WTC11 (cell line): ENCODE measurements at regions not wholly inside any gene's neighbourhood (a gene's known extent, or its start where the extent isn't known, plus 50 kb on each side); places are given as distances from the start of the nearest gene placed in this dataset.

Experiments
- ATF1 ChIP-seq: sonication (generic); formaldehyde crosslinking; IDR thresholded peaks from 2 replicates; pipeline ENCODE4 v1.8.1; 2023; ENCODE audit warnings: mild to moderate bottlenecking, moderate library complexity, missing genetic modification reagents
- CREB1 ChIP-seq: sonication (generic); formaldehyde crosslinking; IDR thresholded peaks from 2 replicates; pipeline ENCODE4 v1.8.0; 2023; ENCODE audit warnings: mild to moderate bottlenecking, missing genetic modification reagents
- CREM ChIP-seq: sonication (generic); formaldehyde crosslinking; IDR thresholded peaks from 2 replicates; pipeline ENCODE4 v1.8.1; 2022; ENCODE audit warnings: mild to moderate bottlenecking, missing genetic modification reagents, moderate library complexity
- FOXJ3 ChIP-seq: sonication (generic); formaldehyde crosslinking; IDR thresholded peaks from 2 replicates; pipeline ENCODE4 v1.9.0; 2021; ENCODE audit warnings: missing genetic modification reagents, mild to moderate bottlenecking, borderline replicate concordance
- JUN ChIP-seq: sonication (generic); formaldehyde crosslinking; IDR thresholded peaks from 2 replicates; pipeline ENCODE4 v1.8.0; 2023; ENCODE audit warnings: mild to moderate bottlenecking, missing genetic modification reagents
- NFATC4 ChIP-seq: fragments of 250-450 bp; sonication (Bioruptor Pico); IDR thresholded peaks from 2 replicates; pipeline ENCODE4 v1.9.0; 2021; ENCODE audit warnings: mild to moderate bottlenecking
- NR2C2 ChIP-seq: sonication (generic); formaldehyde crosslinking; IDR thresholded peaks from 2 replicates; pipeline ENCODE4 v1.8.0; 2022; ENCODE audit warnings: mild to moderate bottlenecking, missing genetic modification reagents
- NR3C1 ChIP-seq: sonication (generic); formaldehyde crosslinking; conservative IDR thresholded peaks from 2 replicates; pipeline ENCODE4 v1.8.1; 2023; ENCODE audit warnings: low read depth, mild to moderate bottlenecking, missing genetic modification reagents
- SP1 ChIP-seq: sonication (generic); formaldehyde crosslinking; conservative IDR thresholded peaks from 2 replicates; pipeline ENCODE4 v1.8.1; 2022; ENCODE audit warnings: missing genetic modification reagents
- ZNF121 ChIP-seq: sonication (generic); formaldehyde crosslinking; IDR thresholded peaks from 2 replicates; pipeline ENCODE4 v1.8.0; 2023; ENCODE audit warnings: missing genetic modification reagents
- ZNF263 ChIP-seq: sonication (generic); formaldehyde crosslinking; IDR thresholded peaks from 2 replicates; pipeline ENCODE4 v1.8.1; 2022; ENCODE audit warnings: low read depth, mild to moderate bottlenecking, moderate library complexity, missing genetic modification reagents
- TF ChIP-seq, protein P1 (sequence below): fragments of 200-600 bp; IDR thresholded peaks from 2 replicates; pipeline ENCODE4 v1.8.0; 2022; ENCODE audit warnings: antibody characterized with exemption
- TF ChIP-seq, protein P2 (sequence below): sonication (generic); formaldehyde crosslinking; IDR thresholded peaks from 2 replicates; pipeline ENCODE4 v1.8.1; 2023; ENCODE audit warnings: mild to moderate bottlenecking, missing genetic modification reagents, borderline replicate concordance

DNA sequence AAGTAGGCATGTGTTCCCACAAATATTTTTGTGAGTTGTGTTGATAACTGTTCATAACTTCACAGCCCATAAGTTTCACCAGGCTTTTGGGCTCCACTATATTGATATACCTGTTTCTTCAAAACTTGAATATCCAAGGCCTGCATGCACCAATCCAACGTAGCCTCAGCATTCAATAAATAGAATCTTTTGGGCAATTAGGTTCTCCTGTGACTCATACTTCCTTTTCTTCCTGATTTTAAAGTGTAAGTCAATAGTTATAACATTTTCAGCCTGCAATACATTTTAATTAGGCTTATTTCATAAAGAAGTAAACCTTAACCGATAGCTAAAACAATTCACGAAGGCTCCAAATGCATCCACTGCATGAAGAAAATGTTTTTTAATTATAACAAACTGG is 97.8 kb upstream of the SPRED1 start:
- no peak for TF ChIP-seq ATF1 (CRISPR knock-in tag)
- TF ChIP-seq, protein P1, sequence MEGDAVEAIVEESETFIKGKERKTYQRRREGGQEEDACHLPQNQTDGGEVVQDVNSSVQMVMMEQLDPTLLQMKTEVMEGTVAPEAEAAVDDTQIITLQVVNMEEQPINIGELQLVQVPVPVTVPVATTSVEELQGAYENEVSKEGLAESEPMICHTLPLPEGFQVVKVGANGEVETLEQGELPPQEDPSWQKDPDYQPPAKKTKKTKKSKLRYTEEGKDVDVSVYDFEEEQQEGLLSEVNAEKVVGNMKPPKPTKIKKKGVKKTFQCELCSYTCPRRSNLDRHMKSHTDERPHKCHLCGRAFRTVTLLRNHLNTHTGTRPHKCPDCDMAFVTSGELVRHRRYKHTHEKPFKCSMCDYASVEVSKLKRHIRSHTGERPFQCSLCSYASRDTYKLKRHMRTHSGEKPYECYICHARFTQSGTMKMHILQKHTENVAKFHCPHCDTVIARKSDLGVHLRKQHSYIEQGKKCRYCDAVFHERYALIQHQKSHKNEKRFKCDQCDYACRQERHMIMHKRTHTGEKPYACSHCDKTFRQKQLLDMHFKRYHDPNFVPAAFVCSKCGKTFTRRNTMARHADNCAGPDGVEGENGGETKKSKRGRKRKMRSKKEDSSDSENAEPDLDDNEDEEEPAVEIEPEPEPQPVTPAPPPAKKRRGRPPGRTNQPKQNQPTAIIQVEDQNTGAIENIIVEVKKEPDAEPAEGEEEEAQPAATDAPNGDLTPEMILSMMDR = no peak
- no peak for TF ChIP-seq NR3C1 (CRISPR knock-in tag)
- no peak for TF ChIP-seq ZNF263 (CRISPR knock-in tag)
- TF ChIP-seq NFATC4 (CRISPR knock-in tag) = no peak
- no peak for TF ChIP-seq JUN
- TF ChIP-seq SP1 (CRISPR knock-in tag) = no peak
- no peak for TF ChIP-seq ZNF121
- no peak for TF ChIP-seq CREB1 (CRISPR knock-in tag)
- TF ChIP-seq, protein P2, sequence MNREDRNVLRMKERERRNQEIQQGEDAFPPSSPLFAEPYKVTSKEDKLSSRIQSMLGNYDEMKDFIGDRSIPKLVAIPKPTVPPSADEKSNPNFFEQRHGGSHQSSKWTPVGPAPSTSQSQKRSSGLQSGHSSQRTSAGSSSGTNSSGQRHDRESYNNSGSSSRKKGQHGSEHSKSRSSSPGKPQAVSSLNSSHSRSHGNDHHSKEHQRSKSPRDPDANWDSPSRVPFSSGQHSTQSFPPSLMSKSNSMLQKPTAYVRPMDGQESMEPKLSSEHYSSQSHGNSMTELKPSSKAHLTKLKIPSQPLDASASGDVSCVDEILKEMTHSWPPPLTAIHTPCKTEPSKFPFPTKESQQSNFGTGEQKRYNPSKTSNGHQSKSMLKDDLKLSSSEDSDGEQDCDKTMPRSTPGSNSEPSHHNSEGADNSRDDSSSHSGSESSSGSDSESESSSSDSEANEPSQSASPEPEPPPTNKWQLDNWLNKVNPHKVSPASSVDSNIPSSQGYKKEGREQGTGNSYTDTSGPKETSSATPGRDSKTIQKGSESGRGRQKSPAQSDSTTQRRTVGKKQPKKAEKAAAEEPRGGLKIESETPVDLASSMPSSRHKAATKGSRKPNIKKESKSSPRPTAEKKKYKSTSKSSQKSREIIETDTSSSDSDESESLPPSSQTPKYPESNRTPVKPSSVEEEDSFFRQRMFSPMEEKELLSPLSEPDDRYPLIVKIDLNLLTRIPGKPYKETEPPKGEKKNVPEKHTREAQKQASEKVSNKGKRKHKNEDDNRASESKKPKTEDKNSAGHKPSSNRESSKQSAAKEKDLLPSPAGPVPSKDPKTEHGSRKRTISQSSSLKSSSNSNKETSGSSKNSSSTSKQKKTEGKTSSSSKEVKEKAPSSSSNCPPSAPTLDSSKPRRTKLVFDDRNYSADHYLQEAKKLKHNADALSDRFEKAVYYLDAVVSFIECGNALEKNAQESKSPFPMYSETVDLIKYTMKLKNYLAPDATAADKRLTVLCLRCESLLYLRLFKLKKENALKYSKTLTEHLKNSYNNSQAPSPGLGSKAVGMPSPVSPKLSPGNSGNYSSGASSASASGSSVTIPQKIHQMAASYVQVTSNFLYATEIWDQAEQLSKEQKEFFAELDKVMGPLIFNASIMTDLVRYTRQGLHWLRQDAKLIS (CRISPR knock-in tag) = no peak
- no peak for TF ChIP-seq CREM (CRISPR knock-in tag)
- TF ChIP-seq FOXJ3 (CRISPR knock-in tag) = no peak
- no peak for TF ChIP-seq NR2C2 (CRISPR knock-in tag)
